ENCODE measurements at regions not wholly inside any gene's neighbourhood (a gene's known extent, or its start where the extent isn't known, plus 50 kb on each side); places are given as distances from the start of the nearest gene placed in this dataset.

- Histone ChIP-seq H3K36me3 (no peaks in the 10 kb centered on the region), H3K27me3 (replicated peaks) (peaks cover 80% of the 10 kb centered on the region), H3K9me3 (replicated peaks) (no peaks in the 10 kb centered on the region), H3K27ac (no peak overlapping the region), H3K4me3 (no peak overlapping the region), H3K4me1 (replicated peaks) (peaks cover 4% of the 10 kb centered on the region; the same call in 1 of the 2 replicates)
- peak in 1 of 2 experiments; percentile 42 for DNase-seq (ENCODE audit: low read depth in 1 of 2, low spot score in 2 of 2)
Measured at GRCh38 chr13:111518161-111518792, 197.8 kb downstream of the TEX29 start.

GRCh38 chr13:111519041-111519440 is 198.6 kb downstream of the TEX29 start:
- no peak overlapping the region for H3K27ac ChIP-seq
- H3K36me3 ChIP-seq: no peaks in the 10 kb centered on the region
- no peak for DNase-seq (ENCODE audit: low read depth in 1 of 2, low spot score in 2 of 2)
- H3K4me3 ChIP-seq: no peak overlapping the region
- peaks cover 4% of the 10 kb centered on the region; the same call in 1 of the 2 replicates for H3K4me1 ChIP-seq (replicated peaks)
- H3K9me3 ChIP-seq (replicated peaks): no peaks in the 10 kb centered on the region
- peaks cover 77% of the 10 kb centered on the region for H3K27me3 ChIP-seq (replicated peaks)

DNA sequence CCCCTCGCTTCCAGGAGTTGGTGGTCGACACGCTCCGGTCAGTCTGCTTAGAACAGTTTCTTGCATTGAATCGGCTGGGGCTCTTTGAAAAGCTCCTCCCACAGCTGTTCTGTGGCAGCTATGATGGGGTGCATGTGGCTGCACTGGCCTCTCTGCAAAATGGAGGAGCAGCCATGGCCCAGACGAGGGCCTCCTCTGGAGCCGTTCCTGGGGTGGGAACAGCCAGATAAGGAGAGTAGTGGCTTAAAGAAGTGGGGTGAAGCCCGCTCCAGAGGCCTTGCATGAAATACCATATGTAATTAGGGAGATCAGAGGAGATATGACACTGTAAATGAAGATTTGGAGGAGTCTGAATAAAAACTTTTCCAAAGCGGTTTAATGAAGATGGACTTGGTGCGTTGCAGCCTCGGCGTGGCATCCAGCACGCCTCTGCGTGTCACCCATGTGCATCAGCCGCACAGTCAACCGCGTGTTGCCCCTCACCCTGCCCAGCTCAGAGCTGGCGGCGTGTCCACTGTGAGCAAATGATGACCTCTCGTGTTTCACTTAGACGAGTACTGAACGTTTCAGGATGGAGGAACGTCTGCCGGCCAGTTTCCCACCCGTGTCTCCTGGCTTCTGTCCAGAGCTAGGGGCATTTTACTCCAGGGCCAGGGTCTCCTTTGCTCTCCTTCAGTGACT is 199.2 kb downstream of the TEX29 start:
- DNase-seq (ENCODE audit: low read depth in 1 of 2, low spot score in 2 of 2): peak in 1 of 2 experiments; percentile 42
- Histone ChIP-seq H3K4me3 (no peak overlapping the region), H3K27ac (no peak overlapping the region), H3K36me3 (no peaks in the 10 kb centered on the region), H3K9me3 (replicated peaks) (no peaks in the 10 kb centered on the region), H3K27me3 (replicated peaks) (peaks cover 73% of the 10 kb centered on the region), H3K4me1 (replicated peaks) (peaks cover 4% of the 10 kb centered on the region; the same call in 1 of the 2 replicates)

DNA sequence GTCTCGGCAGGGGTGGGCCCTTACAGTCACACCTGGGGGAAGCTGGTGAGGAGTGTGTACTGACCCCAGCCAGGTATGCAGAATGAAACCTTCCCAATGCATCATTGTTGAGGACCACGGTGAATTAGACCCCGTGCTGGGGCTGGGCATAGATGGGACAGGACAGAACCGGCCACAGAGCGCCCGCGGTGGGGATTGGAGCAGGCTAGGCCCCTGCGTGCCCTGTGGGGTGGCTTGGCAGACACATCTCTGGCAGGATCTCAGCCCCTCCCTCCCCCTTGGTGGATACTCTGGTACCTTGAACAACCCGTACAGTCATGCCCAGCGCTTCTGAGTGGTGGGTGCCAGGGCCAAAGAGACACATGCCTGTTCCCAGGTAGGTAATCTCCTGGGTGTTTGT is 200.6 kb downstream of the TEX29 start:
- H3K27me3 ChIP-seq (replicated peaks): peaks cover 63% of the 10 kb centered on the region
- no peaks in the 10 kb centered on the region; the same call in 1 of the 2 replicates for H3K9me3 ChIP-seq (replicated peaks)
- H3K27ac ChIP-seq: no peak overlapping the region
- H3K36me3 ChIP-seq: no peaks in the 10 kb centered on the region
- peaks cover 4% of the 10 kb centered on the region; the same call in 1 of the 2 replicates for H3K4me1 ChIP-seq (replicated peaks)
- H3K4me3 ChIP-seq: no peak overlapping the region
- DNase-seq (ENCODE audit: low read depth in 1 of 2, low spot score in 2 of 2): peak in 1 of 2 experiments; percentile 51

- H3K4me1 ChIP-seq (replicated peaks): peaks cover 4% of the 10 kb centered on the region; the same call in 1 of the 2 replicates
- peaks cover 55% of the 10 kb centered on the region for H3K27me3 ChIP-seq (replicated peaks)
- H3K36me3 ChIP-seq: no peaks in the 10 kb centered on the region
- H3K9me3 ChIP-seq (replicated peaks): no peaks in the 10 kb centered on the region; the same call in 1 of the 2 replicates
- H3K27ac ChIP-seq: no peak overlapping the region
- DNase-seq (ENCODE audit: low read depth in 1 of 2, low spot score in 2 of 2): peak in 1 of 2 experiments; percentile 43
- H3K4me3 ChIP-seq: no peak overlapping the region
Measured at GRCh38 chr13:111521691-111522229, 201.3 kb downstream of the TEX29 start.

- H3K27me3 ChIP-seq (replicated peaks): peaks cover 53% of the 10 kb centered on the region
- DNase-seq (ENCODE audit: low read depth in 1 of 2, low spot score in 2 of 2): no peak
- H3K4me1 ChIP-seq (replicated peaks): no peaks in the 10 kb centered on the region
- no peak overlapping the region for H3K4me3 ChIP-seq
- H3K27ac ChIP-seq: no peak overlapping the region
- no peaks in the 10 kb centered on the region for H3K36me3 ChIP-seq
- H3K9me3 ChIP-seq (replicated peaks): no peaks in the 10 kb centered on the region; the same call in 1 of the 2 replicates
Measured at GRCh38 chr13:111525320-111526118, 205.1 kb downstream of the TEX29 start.

DNA sequence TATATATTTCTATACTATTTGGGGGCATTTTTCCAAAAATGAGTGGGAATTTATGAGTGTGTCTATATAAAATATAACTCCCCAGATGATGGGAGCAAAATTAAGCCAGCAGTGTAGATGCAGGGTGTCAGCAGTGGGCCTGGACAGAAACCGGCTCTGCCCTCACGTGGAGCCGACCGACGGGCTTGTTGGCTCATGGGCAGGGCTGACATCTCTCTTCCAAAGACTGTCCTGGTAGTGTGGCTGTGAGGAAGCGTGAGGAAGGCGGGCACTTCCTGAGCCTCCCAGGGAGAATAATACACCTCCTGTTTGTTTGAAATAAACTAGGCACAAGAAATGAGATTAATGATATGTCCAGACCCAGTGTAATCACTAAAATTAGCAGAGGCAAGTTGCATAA is 206.5 kb downstream of the TEX29 start:
- H3K36me3 ChIP-seq: no peaks in the 10 kb centered on the region
- H3K9me3 ChIP-seq (replicated peaks): no peaks in the 10 kb centered on the region; the same call in 1 of the 2 replicates
- peak in 1 of 2 experiments; percentile 36 for DNase-seq (ENCODE audit: low read depth in 1 of 2, low spot score in 2 of 2)
- no peaks in the 10 kb centered on the region for H3K4me1 ChIP-seq (replicated peaks)
- H3K27ac ChIP-seq: no peak overlapping the region
- peaks cover 53% of the 10 kb centered on the region for H3K27me3 ChIP-seq (replicated peaks)
- H3K4me3 ChIP-seq: no peak overlapping the region

GRCh38 chr13:111527614-111528229 is 207.3 kb downstream of the TEX29 start:
- no peaks in the 10 kb centered on the region for H3K36me3 ChIP-seq
- peaks cover 51% of the 10 kb centered on the region for H3K27me3 ChIP-seq (replicated peaks)
- no peaks in the 10 kb centered on the region for H3K4me1 ChIP-seq (replicated peaks)
- H3K27ac ChIP-seq: no peak overlapping the region
- H3K9me3 ChIP-seq (replicated peaks): no peaks in the 10 kb centered on the region; the same call in 1 of the 2 replicates
- peak in 1 of 2 experiments; percentile 29 for DNase-seq (ENCODE audit: low read depth in 1 of 2, low spot score in 2 of 2)
- no peak overlapping the region for H3K4me3 ChIP-seq

- H3K27ac ChIP-seq: no peak overlapping the region
- H3K4me3 ChIP-seq: no peak overlapping the region
- H3K36me3 ChIP-seq: no peaks in the 10 kb centered on the region
- peaks cover 57% of the 10 kb centered on the region for H3K27me3 ChIP-seq (replicated peaks)
- peak in 1 of 2 experiments; percentile 19 for DNase-seq (ENCODE audit: low read depth in 1 of 2, low spot score in 2 of 2)
- H3K9me3 ChIP-seq (replicated peaks): no peaks in the 10 kb centered on the region; the same call in 1 of the 2 replicates
- no peaks in the 10 kb centered on the region for H3K4me1 ChIP-seq (replicated peaks)
Measured at GRCh38 chr13:111528513-111528912, 208.1 kb downstream of the TEX29 start.

GRCh38 chr13:111530137-111530870 is 209.9 kb downstream of the TEX29 start:
- Histone ChIP-seq H3K9me3 (replicated peaks) (no peaks in the 10 kb centered on the region; the same call in 1 of the 2 replicates), H3K36me3 (no peaks in the 10 kb centered on the region), H3K27ac (no peak overlapping the region), H3K27me3 (replicated peaks) (peaks cover 68% of the 10 kb centered on the region), H3K4me1 (replicated peaks) (no peaks in the 10 kb centered on the region), H3K4me3 (no peak overlapping the region)
- DNase-seq (ENCODE audit: low read depth in 1 of 2, low spot score in 2 of 2): peak in 1 of 2 experiments; percentile 48

GRCh38 chr13:111531505-111531904 is 211.1 kb downstream of the TEX29 start:
- H3K27me3 ChIP-seq (replicated peaks): peaks cover 80% of the 10 kb centered on the region
- H3K9me3 ChIP-seq (replicated peaks): no peaks in the 10 kb centered on the region
- H3K27ac ChIP-seq: no peak overlapping the region
- H3K4me1 ChIP-seq (replicated peaks): no peaks in the 10 kb centered on the region
- no peak overlapping the region for H3K4me3 ChIP-seq
- DNase-seq (ENCODE audit: low read depth in 1 of 2, low spot score in 2 of 2): no peak
- no peaks in the 10 kb centered on the region for H3K36me3 ChIP-seq

GRCh38 chr13:111532111-111532510 is 211.7 kb downstream of the TEX29 start:
- no peak for DNase-seq (ENCODE audit: low read depth in 1 of 2, low spot score in 2 of 2)
- no peaks in the 10 kb centered on the region for H3K4me1 ChIP-seq (replicated peaks)
- peaks cover 85% of the 10 kb centered on the region for H3K27me3 ChIP-seq (replicated peaks)
- no peak overlapping the region for H3K4me3 ChIP-seq
- H3K36me3 ChIP-seq: no peaks in the 10 kb centered on the region
- H3K27ac ChIP-seq: no peak overlapping the region
- no peaks in the 10 kb centered on the region for H3K9me3 ChIP-seq (replicated peaks)
